ENCODE measurements at regions not wholly inside any gene's neighbourhood (a gene's known extent, or its start where the extent isn't known, plus 50 kb on each side); places are given as distances from the start of the nearest gene placed in this dataset.

DNA sequence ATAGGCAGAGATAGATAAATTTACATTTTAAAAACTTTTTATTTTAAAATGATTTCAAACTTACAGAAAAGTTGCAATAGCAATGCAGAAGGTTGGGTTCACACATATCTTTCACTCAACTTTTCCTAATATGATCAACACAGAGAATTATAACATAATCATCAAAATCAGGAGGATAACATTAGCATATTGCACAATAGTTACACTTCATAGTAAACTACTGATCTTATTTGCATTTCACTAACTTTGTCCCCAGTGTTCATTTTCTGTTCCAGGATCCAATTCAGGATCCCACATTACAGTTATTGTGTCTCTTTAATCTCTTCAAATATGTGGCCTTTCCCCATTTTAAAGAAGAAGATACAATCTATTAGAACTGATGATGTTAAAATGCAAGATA lies 115.4 kb upstream of the ETV6 start:
- TF ChIP-seq, protein P1, sequence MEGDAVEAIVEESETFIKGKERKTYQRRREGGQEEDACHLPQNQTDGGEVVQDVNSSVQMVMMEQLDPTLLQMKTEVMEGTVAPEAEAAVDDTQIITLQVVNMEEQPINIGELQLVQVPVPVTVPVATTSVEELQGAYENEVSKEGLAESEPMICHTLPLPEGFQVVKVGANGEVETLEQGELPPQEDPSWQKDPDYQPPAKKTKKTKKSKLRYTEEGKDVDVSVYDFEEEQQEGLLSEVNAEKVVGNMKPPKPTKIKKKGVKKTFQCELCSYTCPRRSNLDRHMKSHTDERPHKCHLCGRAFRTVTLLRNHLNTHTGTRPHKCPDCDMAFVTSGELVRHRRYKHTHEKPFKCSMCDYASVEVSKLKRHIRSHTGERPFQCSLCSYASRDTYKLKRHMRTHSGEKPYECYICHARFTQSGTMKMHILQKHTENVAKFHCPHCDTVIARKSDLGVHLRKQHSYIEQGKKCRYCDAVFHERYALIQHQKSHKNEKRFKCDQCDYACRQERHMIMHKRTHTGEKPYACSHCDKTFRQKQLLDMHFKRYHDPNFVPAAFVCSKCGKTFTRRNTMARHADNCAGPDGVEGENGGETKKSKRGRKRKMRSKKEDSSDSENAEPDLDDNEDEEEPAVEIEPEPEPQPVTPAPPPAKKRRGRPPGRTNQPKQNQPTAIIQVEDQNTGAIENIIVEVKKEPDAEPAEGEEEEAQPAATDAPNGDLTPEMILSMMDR (IDR thresholded peaks at IDR 0.05), result no peak
- no peak for TF ChIP-seq POLR2A (IDR thresholded peaks at IDR 0.05)

Measured in lower leg skin (tissue), 3 donors.